Tibial nerve (tissue), 4 donors: ENCODE measurements at regions not wholly inside any gene's neighbourhood (a gene's known extent, or its start where the extent isn't known, plus 50 kb on each side); places are given as distances from the start of the nearest gene placed in this dataset.

Source experiments
- CTCF ChIP-seq, 5 experiments: fragments of 200-600 bp in 3 of 5; fragments of 450-650 bp in 2 of 5; sonication (generic) in 3 of 5; IDR thresholded peaks; one replicate each; pipeline ENCODE4 v1.5.1; 2016 to 2019; ENCODE audit warnings: antibody characterized with exemption in 5 of 5, mild to moderate bottlenecking in 3 of 5, moderate library complexity in 2 of 5
- EP300 ChIP-seq, 2 donors: sonication (generic); formaldehyde crosslinking; IDR thresholded peaks; one replicate each; pipeline ENCODE4 v1.6.1; 2017; ENCODE audit warnings: antibody characterized with exemption in 2 of 2, mild to moderate bottlenecking in 1 of 2
- POLR2A ChIP-seq, 2 donors: fragments of 450-650 bp; IDR thresholded peaks; one replicate each; pipeline ENCODE4 v1.6.1; 2017; ENCODE audit warnings: antibody characterized with exemption in 2 of 2, mild to moderate bottlenecking in 2 of 2, moderate library complexity in 2 of 2

- no peak for TF ChIP-seq EP300 (IDR thresholded peaks at IDR 0.05)
- no peak for TF ChIP-seq CTCF (IDR thresholded peaks at IDR 0.05)
- no peak for TF ChIP-seq POLR2A (IDR thresholded peaks at IDR 0.05)
Observed at GRCh38 chr11:11209967-11210366, 143.1 kb downstream of the CSNK2A3 start.
